Neural progenitor cell (in vitro differentiated cells): ENCODE measurements at regions not wholly inside any gene's neighbourhood (a gene's known extent, or its start where the extent isn't known, plus 50 kb on each side); places are given as distances from the start of the nearest gene placed in this dataset.

Experiments used
- EZH2 ChIP-seq: fragments of 200-600 bp; sonication (generic); IDR thresholded peaks from 2 replicates; pipeline ENCODE4 v1.6.1; 2017; ENCODE audit warnings: antibody characterized with exemption, mild to moderate bottlenecking, moderate library complexity
- EZH2phosphoT487 ChIP-seq: fragments of 200-600 bp; sonication (generic); IDR thresholded peaks from 2 replicates; pipeline ENCODE4 v1.6.1; 2017; ENCODE audit warnings: antibody characterized with exemption
- TF ChIP-seq, protein P1 (sequence below): fragments of 200-600 bp; sonication (generic); IDR thresholded peaks from 2 replicates; pipeline ENCODE4 v1.5.1; 2017; ENCODE audit warnings: antibody characterized with exemption, mild to moderate bottlenecking

DNA sequence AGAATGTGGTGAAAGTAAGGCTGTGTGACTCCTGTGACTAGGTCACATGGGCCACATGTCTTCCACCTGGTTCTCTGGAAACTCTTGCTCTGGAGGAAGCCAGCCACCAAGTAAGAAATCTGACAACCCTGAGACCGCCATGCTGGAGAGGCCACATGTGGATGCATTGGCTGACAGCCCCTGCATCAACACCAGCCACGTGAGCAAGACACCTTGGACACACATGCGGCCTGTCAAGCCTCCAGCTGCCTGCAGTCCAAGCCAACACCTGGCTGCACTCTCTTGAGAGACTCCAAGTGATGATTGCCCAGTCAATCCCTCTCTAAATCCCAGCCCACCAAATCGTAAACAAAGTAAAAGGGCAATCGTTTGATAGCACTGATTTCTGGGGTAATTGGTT, 112.6 kb downstream of the FOXL1 start:
- TF ChIP-seq, protein P1, sequence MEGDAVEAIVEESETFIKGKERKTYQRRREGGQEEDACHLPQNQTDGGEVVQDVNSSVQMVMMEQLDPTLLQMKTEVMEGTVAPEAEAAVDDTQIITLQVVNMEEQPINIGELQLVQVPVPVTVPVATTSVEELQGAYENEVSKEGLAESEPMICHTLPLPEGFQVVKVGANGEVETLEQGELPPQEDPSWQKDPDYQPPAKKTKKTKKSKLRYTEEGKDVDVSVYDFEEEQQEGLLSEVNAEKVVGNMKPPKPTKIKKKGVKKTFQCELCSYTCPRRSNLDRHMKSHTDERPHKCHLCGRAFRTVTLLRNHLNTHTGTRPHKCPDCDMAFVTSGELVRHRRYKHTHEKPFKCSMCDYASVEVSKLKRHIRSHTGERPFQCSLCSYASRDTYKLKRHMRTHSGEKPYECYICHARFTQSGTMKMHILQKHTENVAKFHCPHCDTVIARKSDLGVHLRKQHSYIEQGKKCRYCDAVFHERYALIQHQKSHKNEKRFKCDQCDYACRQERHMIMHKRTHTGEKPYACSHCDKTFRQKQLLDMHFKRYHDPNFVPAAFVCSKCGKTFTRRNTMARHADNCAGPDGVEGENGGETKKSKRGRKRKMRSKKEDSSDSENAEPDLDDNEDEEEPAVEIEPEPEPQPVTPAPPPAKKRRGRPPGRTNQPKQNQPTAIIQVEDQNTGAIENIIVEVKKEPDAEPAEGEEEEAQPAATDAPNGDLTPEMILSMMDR, result no peak
- TF ChIP-seq EZH2 (no peak), EZH2phosphoT487 (no peak)
